Loucy (cell line): ENCODE measurements at regions not wholly inside any gene's neighbourhood (a gene's known extent, or its start where the extent isn't known, plus 50 kb on each side); places are given as distances from the start of the nearest gene placed in this dataset.

Source experiments
- H2AFZ ChIP-seq: fragments of 200-600 bp; sonication (generic); 2 replicates; pipeline ENCODE4 v1.6.0; 2016; ENCODE audit warnings: antibody characterized with exemption, mild to moderate bottlenecking, low read length, moderate library complexity
- H3F3A ChIP-seq: fragments of 200-600 bp; 2 replicates; pipeline ENCODE4 v1.6.0; 2016; ENCODE audit warnings: antibody characterized with exemption, low read depth, mild to moderate bottlenecking
- H3K27me3 ChIP-seq: fragments of 200-600 bp; sonication (generic); 2 replicates; pipeline ENCODE4 v1.6.1; 2014; ENCODE audit warnings: low read length, mild to moderate bottlenecking; ENCODE audit not compliant: insufficient read depth, poor library complexity, severe bottlenecking
- H3K36me3 ChIP-seq: fragments of 200-600 bp; sonication (generic); 2 replicates; pipeline ENCODE4 v1.6.1; 2016; ENCODE audit warnings: low read length; ENCODE audit not compliant: insufficient read depth
- H3K4me1 ChIP-seq: fragments of 200-600 bp; sonication (generic); 2 replicates; pipeline ENCODE4 v1.5.1; 2014; ENCODE audit warnings: low read length, mild to moderate bottlenecking; ENCODE audit not compliant: insufficient read depth, poor library complexity, severe bottlenecking
- H3K4me2 ChIP-seq: fragments of 200-600 bp; sonication (generic); 2 replicates; pipeline ENCODE4 v1.6.0; 2014; ENCODE audit warnings: antibody characterized with exemption, low read length, low read depth, mild to moderate bottlenecking; ENCODE audit not compliant: poor library complexity, severe bottlenecking
- H3K4me3 ChIP-seq: fragments of 200-600 bp; sonication (generic); 2 replicates; pipeline ENCODE4 v1.5.1; 2014; ENCODE audit warnings: low read length, mild to moderate bottlenecking, mixed read lengths; ENCODE audit not compliant: poor library complexity, severe bottlenecking
- H3K79me2 ChIP-seq: fragments of 200-600 bp; sonication (generic); 2 replicates; pipeline ENCODE4 v1.6.1; 2014; ENCODE audit warnings: low read length; ENCODE audit not compliant: insufficient read depth
- H3K9ac ChIP-seq: fragments of 200-600 bp; sonication (generic); 2 replicates; pipeline ENCODE4 v1.6.0; 2014; ENCODE audit warnings: mild to moderate bottlenecking, low read depth, low read length, moderate library complexity; ENCODE audit not compliant: poor library complexity, severe bottlenecking
- H3K9me2 ChIP-seq: fragments of 200-600 bp; sonication (generic); replicated peaks from 2 replicates; pipeline ENCODE4 v1.6.1; 2016; ENCODE audit warnings: low read depth, low read length, mixed read lengths
- H3K9me3 ChIP-seq: fragments of 200-600 bp; sonication (generic); 2 replicates; pipeline ENCODE4 v1.6.1; 2014; ENCODE audit warnings: mild to moderate bottlenecking, antibody characterized with exemption, low read length, low read depth; ENCODE audit not compliant: insufficient read depth
- H4K20me1 ChIP-seq: fragments of 200-600 bp; sonication (generic); 2 replicates; pipeline ENCODE4 v1.6.0; 2014; ENCODE audit warnings: antibody characterized with exemption, low read length, mild to moderate bottlenecking; ENCODE audit not compliant: insufficient read depth, poor library complexity, severe bottlenecking
- CTCF ChIP-seq: fragments of 200-600 bp; sonication (generic); conservative IDR thresholded peaks from 2 replicates; pipeline ENCODE4 v1.5.1; 2014; ENCODE audit warnings: mild to moderate bottlenecking, antibody characterized with exemption, low read length
- EZH2phosphoT487 ChIP-seq: fragments of 200-600 bp; IDR thresholded peaks from 2 replicates; pipeline ENCODE4 v1.6.1; 2018; ENCODE audit warnings: antibody characterized with exemption, mild to moderate bottlenecking, moderate library complexity, borderline replicate concordance

- no peaks in the 10 kb centered on the region for H3K79me2 ChIP-seq
- no peak overlapping the region for H3K4me3 ChIP-seq
- no peaks in the 10 kb centered on the region for H3K4me1 ChIP-seq
- H3K9ac ChIP-seq = no peak overlapping the region
- H3K27me3 ChIP-seq = no peaks in the 10 kb centered on the region
- H4K20me1 ChIP-seq = no peaks in the 10 kb centered on the region
- no peak for TF ChIP-seq CTCF
- no peak for TF ChIP-seq EZH2phosphoT487
- no peak overlapping the region for H2AFZ ChIP-seq
- no peaks in the 10 kb centered on the region for H3K36me3 ChIP-seq
- H3K9me3 ChIP-seq = no peaks in the 10 kb centered on the region
- no peak overlapping the region for H3K4me2 ChIP-seq
- no peaks in the 10 kb centered on the region for H3F3A ChIP-seq
- H3K9me2 ChIP-seq = no peaks in the 10 kb centered on the region
Observed at GRCh38 chr9:11931109-11931508, 762.1 kb upstream of the TYRP1 start.

- Histone ChIP-seq H2AFZ (no peak overlapping the region), H3K9ac (no peak overlapping the region), H4K20me1 (no peaks in the 10 kb centered on the region), H3K79me2 (no peaks in the 10 kb centered on the region), H3F3A (no peaks in the 10 kb centered on the region), H3K27me3 (no peaks in the 10 kb centered on the region), H3K36me3 (no peaks in the 10 kb centered on the region), H3K9me2 (no peaks in the 10 kb centered on the region), H3K4me2 (no peak overlapping the region), H3K4me1 (no peaks in the 10 kb centered on the region), H3K9me3 (no peaks in the 10 kb centered on the region), H3K4me3 (no peak overlapping the region)
- TF ChIP-seq EZH2phosphoT487 = no peak
- TF ChIP-seq CTCF = no peak
Observed at GRCh38 chr9:11931751-11932150, 761.4 kb upstream of the TYRP1 start.

- no peaks in the 10 kb centered on the region for H3F3A ChIP-seq
- H3K9me2 ChIP-seq = no peaks in the 10 kb centered on the region
- TF ChIP-seq EZH2phosphoT487 (no peak), CTCF (no peak)
- no peak overlapping the region for H3K9ac ChIP-seq
- no peaks in the 10 kb centered on the region for H3K27me3 ChIP-seq
- no peaks in the 10 kb centered on the region for H3K79me2 ChIP-seq
- H3K4me2 ChIP-seq = no peak overlapping the region
- H4K20me1 ChIP-seq = no peaks in the 10 kb centered on the region
- no peaks in the 10 kb centered on the region for H3K4me1 ChIP-seq
- H3K4me3 ChIP-seq = no peak overlapping the region
- H3K9me3 ChIP-seq = no peaks in the 10 kb centered on the region
- no peaks in the 10 kb centered on the region for H3K36me3 ChIP-seq
- no peak overlapping the region for H2AFZ ChIP-seq
Observed at GRCh38 chr9:11933926-11934325, 759.3 kb upstream of the TYRP1 start.
